CD1c-positive myeloid dendritic cell (primary cell): ENCODE measurements at regions not wholly inside any gene's neighbourhood (a gene's known extent, or its start where the extent isn't known, plus 50 kb on each side); places are given as distances from the start of the nearest gene placed in this dataset.

Source experiments
- DNase-seq: peaks from one replicate; pipeline ENCODE4 v3.0.0-alpha.2; 2016; ENCODE audit errors: extremely low spot score

DNA sequence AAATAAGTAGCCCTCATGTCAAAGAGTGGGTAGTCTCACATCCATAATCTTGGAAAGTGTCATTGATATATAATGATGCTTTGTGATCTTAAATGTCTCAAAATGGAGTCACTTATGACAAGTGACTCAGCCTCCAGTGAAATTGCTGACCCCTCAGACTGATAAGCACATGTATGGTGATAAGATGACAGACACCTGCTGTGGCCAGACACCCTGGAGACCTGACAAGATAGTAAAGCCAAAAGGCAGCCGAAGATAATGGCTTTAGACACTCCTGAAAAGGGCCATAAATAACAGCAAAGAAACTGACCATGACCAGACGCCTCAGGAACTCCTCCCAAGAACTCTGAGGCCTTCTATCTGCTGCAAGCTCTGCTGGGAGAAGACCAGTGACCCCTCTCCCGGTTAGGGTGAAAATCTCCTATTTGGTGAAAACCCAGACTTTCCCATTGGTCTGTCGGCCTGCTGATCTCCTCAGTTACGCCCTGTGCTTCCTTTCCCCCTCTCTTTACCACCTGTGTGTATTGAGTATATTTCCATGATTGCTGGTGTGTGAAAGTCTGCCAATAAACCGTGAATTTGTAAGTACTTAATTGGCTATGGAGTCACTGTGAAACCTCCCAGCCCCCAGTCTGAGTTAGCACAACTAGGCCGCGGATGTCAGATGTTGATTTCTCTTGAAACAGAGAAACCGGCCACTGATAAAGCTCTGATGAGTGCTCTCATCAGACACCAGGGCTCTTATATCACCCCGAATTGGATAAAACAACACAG lies 226.7 kb upstream of the MYOCD start:
- no peak for DNase-seq

DNA sequence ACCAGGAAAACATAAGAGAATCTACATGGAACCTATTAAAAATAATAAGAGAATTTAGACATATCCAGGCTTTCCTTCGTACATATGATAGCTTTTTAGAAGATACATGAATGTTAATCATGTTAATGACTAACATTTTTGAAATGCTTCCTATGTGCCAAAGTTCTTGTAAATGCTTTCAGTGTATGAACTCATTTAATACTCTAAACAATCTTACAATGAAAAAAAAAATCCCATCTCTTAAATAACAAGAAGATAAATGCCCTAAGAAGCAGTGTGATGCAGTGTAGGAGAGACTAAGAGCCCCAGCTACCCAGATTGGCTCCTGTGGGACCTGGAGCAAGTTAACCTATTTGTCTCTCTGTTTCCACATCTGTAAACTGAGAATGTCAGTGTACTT lies 220.4 kb upstream of the MYOCD start:
- DNase-seq, result no peak

GRCh38 chr17:12457493-12457892 lies 208.2 kb upstream of the MYOCD start:
- DNase-seq, result no peak

GRCh38 chr17:12459736-12460135 lies 206.0 kb upstream of the MYOCD start:
- no peak for DNase-seq

DNA sequence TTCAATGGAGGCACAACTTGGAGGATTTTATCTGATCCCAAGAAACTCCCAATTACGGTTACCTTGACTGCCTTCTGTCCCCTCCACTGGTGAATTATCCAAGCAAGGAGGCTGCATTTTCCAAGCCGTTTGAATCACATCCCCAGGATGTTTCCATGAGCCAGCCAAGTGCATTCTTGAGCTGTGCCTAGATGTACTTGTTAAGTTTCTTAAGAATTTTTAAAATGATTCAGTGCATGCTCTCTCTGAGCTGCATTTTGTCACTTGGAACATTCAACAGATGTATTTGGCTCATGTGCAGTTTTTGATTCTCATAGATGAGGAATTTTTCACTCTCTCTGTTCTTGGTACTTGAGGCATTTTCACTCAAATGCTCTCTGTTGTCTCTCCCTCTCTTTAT lies 202.6 kb upstream of the MYOCD start:
- no peak for DNase-seq

DNA sequence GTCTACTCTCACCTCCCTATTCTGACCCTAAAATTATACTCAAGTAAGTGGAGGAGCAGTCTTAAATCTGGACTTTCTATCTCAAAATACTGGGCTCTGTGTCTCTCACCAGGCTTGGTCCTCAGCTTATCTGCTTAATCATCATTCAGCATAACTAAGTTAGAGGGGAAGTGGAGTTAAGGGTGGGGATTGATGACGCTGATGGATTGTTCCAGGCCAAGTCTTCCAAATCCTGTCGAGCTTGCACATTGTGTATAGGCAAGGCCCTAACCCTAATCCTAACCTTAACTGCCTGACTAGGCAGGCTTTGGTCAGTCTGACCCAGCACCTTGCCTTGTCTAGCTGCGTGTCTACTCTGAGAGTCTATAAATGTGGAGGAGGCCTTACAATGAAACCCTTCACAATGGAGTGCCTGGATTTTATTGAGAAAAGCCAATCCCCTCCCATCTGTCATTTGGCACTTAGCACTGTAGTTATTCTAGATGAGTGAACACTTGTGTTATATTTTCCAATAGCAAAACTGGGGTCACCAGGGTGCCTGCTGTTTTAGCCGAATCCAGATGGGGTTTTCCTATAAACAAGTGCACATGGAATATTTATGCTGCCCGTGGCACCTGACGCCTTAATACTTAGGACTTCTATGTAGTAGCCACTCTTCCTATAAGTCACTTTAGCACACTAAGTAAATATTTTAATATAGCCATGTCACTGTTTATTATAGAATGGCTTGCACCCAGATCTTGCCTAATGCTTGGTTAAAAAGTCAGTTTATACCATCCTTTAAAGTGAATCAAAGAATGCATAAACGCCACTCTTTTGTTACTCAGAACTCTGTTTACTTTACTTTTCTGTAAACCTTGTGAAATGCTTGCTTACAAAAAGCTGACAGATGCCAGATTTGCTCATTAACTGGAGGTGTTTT lies 193.2 kb upstream of the MYOCD start:
- DNase-seq, result no peak

- no peak for DNase-seq
Measured at GRCh38 chr17:12478311-12478710, 187.4 kb upstream of the MYOCD start.

DNA sequence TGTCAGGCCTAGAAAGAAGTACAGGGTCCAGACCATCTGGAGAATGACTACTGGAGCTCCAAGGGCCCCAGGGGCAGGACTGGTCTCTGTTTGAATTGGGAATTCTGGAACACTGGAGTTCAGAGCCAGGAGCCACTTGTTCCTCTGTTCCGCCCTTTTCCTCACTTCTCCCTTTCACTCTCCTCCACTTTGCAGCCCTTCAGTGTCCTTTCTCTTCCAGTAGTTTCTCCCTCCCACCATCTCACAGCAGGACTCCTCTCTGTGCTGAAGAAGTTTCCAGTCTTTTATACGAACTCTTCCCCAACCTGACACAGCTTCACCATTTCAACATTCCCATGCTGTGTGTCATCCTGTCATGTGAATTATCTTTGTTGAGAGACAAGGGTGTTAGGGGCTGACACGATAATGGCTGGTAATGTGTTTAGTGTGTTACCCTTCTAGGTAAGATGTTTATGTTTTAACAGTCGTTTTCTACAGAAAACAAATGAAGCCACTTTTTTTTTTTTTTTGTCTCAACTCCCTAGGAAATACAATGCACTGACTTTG lies 180.3 kb upstream of the MYOCD start:
- no peak for DNase-seq

GRCh38 chr17:12489325-12489724 lies 176.4 kb upstream of the MYOCD start:
- DNase-seq, result no peak

DNA sequence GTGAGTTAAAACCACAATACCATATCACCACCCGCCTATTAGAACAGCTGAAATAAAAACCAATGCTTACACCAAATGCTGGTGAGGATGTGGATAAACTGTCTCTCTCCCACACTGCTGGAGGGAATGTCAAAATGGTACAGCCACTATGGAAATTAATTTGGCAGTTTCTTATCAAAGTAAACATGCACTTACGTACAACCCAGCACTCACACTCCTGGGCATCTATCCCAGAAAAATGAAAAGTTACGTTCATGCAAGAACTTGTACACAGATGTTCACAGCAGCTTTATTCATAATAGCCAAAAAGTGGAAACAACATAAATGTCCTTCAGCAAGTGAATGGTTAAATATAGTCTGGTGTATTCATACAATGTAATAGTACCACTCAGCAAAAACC lies 173.2 kb upstream of the MYOCD start:
- DNase-seq, result no peak

- DNase-seq, result no peak
Measured at GRCh38 chr17:12505866-12506265, 159.8 kb upstream of the MYOCD start.

GRCh38 chr17:12507026-12507595 lies 158.6 kb upstream of the MYOCD start:
- no peak for DNase-seq

- no peak for DNase-seq
Measured at GRCh38 chr17:12509801-12510200, 155.9 kb upstream of the MYOCD start.

GRCh38 chr17:12510535-12510934 lies 155.2 kb upstream of the MYOCD start:
- DNase-seq, result no peak

- DNase-seq, result no peak
Measured at GRCh38 chr17:12512694-12513355, 152.9 kb upstream of the MYOCD start.

DNA sequence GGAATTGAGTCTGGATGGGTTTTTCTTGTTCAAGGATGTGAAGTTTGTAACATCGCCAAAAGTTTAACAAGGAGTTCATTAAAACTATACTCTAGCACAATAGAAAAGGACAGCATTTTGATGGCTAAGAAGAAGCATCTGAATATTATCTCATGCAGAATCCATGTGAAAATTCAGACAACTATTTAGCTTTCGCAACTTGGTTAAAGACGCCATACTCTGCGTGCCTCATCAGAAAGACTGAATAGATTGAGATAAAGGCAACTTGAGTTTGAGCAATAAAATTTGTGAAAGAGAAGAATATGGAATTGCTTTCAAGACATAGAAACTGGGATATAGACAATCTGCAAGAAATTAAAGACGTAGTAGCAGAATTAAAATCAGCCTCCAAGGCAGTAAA lies 151.1 kb upstream of the MYOCD start:
- DNase-seq, result no peak

GRCh38 chr17:12519956-12520594 lies 145.6 kb upstream of the MYOCD start:
- no peak for DNase-seq

DNA sequence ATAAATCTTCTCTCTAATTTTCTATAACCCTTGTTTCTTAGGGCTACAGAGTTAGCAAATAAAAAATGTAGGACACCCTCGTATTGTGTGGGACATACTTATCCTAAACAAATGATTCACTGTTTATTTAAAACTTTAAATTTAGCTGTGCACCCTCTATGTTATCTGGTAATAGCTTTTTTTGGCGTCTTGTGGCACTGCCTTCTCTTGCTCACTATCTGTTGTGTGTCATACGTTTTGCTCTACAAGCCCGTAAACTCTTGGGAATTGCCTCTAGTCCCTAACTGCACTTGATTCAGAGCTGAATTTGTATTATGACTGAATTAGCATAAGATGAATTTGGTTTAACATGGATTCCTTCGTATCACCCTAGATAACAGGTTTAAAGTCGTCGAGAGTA lies 144.3 kb upstream of the MYOCD start:
- DNase-seq, result no peak

DNA sequence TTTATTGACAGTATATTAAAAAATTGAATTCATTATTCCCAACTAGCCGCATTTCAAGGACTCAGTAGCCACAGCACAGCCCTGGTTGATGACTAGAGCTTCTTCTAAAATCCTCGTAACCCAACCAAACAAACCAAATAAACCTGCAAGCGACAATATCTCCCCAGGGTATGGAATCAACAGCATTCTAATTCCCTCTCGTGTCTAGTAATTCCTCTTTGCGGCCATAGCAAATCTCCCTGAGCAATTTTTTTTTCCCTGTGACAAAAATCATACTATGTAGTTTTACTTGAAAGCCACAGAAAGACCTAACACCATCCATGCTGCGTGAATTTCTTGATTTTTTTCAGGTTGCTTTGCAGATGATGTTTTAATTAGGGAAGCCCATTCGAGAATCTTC lies 143.4 kb upstream of the MYOCD start:
- DNase-seq, result no peak

GRCh38 chr17:12522743-12523183 lies 142.9 kb upstream of the MYOCD start:
- no peak for DNase-seq

GRCh38 chr17:12523244-12523643 lies 142.4 kb upstream of the MYOCD start:
- DNase-seq, result no peak
